Dermis blood vessel endothelial cell (primary cell): ENCODE measurements at regions not wholly inside any gene's neighbourhood (a gene's known extent, or its start where the extent isn't known, plus 50 kb on each side); places are given as distances from the start of the nearest gene placed in this dataset.
A peak's percentile ranks its signal among the peaks of the same experiment; 100 is the strongest.

ENCODE experiments used
- DNase-seq: peaks from one replicate; pipeline ENCODE4 v3.0.0; 2010

DNA sequence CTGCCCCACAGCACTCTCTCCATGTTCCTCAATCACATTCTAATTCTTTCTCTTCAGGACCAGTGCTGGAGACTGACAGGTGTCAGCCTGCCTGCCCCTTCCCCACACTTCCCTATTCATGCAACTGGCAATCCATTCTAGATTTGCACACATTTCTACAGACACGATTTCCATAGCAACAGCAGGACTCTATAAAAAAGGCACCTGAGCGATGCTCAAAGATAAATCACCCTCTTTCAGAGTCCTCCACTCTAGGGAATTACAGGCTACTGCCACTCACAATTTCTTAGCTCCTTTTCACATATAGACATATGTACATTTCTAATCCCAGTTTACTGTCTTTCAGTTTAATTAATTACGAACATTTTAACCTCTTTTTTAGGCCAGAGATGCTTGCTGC, 118.1 kb upstream of the ANKRD1 start:
- DNase-seq, result no peak

GRCh38 chr10:91040343-91040742, 119.5 kb upstream of the ANKRD1 start:
- no peak for DNase-seq

GRCh38 chr10:91042069-91042468, 121.2 kb upstream of the ANKRD1 start:
- DNase-seq, result no peak

DNA sequence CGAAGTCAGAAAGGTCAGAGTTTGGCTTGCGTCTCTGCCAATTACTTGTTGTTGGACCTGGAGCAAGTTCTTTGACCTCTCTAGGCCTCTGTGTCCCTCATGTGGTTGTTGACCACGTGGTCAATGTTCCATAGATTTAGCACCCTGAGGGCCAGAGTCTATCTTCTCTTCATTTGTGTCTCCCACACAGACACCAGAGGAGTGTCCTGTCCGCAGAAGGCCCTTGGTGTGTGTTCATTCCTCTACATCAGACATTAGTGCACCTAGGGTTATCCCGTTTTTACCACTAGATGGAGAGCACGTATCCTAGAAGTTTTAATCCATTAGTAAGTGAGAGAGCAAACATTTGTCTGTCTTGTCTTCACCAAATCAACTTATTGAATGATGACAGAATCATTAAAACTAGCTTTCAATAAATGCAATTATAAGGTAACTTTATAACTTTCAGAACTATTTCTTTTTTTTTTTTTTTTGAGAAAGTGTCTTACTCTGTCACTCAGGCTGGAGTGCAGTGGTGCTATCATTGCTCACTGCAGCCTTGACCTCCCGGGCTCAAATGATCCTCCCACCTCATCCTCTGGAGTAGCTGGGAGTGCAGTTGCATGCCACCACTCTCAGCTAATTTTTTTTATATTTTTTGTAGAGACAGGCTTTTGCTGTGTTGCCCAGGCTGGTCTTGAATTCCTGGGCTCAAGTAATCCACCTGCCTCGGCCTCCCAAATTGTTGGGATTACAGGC, 122.5 kb upstream of the ANKRD1 start:
- DNase-seq, result peak; percentile 62

DNA sequence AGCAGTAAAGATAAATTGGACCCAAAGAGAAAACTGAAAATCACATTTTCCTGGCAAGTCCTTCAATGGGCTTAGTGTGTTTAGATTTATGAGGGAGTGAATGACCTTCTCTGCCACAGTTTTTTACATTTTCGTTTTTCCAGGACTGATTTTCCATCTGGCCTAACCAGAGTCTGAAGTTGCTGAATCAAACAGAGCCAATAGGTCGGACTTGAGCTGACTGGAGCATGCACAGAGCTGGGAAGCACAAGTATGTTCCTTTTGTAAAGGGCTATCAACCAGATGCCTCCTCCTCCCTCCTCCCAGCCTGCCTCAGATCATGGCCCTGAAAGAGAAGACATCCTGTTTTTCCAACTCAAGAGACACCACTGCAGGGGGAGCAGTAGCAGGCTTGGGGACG, 126.0 kb upstream of the ANKRD1 start:
- DNase-seq, result no peak

GRCh38 chr10:91048380-91048779, 127.5 kb upstream of the ANKRD1 start:
- no peak for DNase-seq

- no peak for DNase-seq
Measured at GRCh38 chr10:91049296-91049987, 128.6 kb upstream of the ANKRD1 start.

GRCh38 chr10:91049988-91050360, 129.1 kb upstream of the ANKRD1 start:
- DNase-seq, result no peak

DNA sequence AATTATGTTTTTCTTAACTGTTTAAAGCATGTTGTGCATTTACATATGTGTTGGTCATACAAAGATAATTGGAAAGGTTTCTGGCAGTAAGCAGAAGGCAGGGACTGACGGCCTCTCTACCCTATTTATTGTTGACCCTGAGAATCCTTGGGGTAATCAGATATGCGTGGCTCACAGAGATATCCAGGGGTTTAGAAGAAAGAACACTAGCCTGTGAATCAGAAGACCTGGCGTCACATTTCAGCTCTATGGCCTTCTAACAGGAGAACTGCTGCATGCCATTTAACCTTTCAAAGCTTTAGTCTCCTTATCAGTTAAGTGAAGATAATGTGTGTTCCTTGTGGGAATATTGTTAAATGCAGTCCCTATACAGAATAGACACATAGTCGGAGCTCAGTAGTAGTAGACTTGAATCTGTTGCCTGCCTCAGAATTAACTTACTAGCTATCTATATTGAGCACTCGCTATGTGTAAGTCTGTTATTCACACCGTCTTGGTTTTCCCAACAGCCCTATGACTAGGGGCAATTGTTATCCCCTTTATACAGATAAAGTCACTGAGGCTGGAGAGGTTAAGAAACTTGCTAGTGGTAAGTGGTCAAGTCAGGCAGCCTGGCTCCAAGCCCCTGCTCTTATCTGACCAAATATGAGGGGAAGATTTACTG, 129.6 kb upstream of the ANKRD1 start:
- DNase-seq, result no peak

GRCh38 chr10:91051829-91052228, 130.9 kb upstream of the ANKRD1 start:
- no peak for DNase-seq

- peak; percentile 74 for DNase-seq
Measured at GRCh38 chr10:91054325-91054724, 133.4 kb upstream of the ANKRD1 start.

DNA sequence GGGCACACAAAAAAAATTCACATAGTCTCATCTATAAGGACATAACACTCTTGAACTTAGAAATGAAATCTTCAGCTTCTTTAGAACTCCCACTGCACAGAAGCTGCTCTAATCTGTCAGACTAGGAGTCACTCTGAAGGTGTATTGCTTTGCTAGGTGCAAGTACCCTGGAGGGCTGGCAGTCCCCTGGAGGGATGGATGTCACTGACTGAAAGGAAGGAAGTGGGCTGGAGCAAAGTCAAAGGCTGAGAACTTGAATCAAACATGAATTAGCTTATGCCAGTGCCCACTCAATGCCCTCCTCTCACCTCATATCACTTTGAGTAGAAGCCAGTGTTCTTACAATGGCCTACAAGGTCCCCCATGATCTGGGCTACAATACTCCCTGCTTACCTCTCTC, 140.3 kb upstream of the ANKRD1 start:
- DNase-seq, result no peak

GRCh38 chr10:91061608-91062007, 140.7 kb upstream of the ANKRD1 start:
- no peak for DNase-seq

DNA sequence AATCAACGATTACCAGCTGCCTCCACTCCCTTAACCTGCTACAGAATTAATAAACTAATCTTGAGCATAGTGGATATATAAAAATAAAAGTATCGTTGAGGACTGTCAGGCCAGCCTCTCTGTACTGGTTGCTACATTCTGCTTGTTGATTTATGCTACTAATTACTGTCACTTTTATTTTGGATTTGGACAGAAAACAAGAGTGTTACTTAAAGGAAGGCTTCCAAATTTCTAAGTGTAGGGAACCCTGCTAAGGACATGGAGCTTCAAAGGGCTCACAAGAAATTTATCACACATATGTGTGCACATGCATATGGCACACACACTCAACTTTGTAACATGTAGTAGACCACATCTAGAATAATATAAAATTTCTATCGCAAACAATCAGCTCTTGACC, 141.2 kb upstream of the ANKRD1 start:
- DNase-seq, result no peak

GRCh38 chr10:91071786-91072185, 148.7 kb upstream of the PCGF5 start:
- DNase-seq, result no peak

DNA sequence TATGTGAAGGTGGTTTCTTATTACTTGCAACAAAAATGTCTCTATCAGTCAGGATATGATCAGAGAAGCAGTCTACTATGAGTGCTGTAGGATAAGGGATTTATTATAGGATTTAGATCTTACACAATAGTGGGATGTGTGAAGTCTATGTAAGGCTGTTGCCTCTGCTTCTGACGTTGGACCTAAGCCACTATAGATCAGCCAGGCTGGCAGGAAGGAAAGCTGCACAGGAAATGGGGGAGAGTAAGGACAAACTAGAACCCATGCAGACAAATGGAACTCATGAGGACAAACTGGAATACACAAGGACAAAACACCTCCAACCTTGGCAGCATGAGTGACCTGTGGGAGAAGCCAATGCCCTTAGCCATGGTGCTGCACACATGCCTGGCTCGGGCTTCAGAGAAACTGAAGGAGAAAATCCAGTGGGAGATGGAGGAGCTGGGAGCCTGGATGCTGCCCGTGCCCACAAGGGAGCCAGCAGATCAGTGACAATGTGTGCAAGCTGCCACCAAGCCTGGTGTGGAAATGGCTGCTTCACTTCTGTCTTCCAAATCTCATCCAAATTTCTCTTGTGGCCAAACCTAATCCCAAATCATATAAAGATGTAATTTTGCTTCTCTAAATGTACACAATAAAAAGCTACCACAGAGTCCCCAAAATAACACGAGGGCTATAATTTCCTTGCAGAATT, 147.0 kb upstream of the PCGF5 start:
- DNase-seq, result no peak

DNA sequence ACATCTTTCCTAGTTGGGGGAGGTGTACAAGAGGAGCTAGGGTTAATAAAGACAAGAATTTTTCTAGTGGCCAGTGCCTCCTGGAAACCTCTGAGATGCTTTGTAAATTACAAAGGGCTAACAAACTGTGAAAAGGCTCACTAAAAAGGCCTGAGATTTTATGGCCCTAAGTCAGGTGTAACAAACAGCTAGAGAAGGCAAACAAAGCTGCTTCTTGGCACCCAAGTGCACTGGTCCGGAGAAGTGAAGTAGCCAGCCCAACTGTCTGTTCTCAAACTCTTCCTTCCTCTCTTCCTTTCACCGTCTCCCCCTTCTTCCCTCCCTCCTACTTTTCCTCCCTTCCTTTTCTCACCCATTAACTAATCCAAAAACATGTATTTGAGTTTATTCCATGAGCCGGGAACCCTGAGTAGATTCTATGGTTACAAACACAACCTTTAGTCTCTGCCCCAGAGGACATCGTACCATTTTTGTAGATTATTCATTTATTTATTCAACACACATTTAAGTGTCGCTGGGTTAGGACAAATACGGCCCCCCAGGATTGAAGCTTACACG, 143.4 kb upstream of the PCGF5 start:
- no peak for DNase-seq

GRCh38 chr10:91077549-91078071, 142.9 kb upstream of the PCGF5 start:
- DNase-seq, result peak; percentile 65

GRCh38 chr10:91080776-91081175, 139.7 kb upstream of the PCGF5 start:
- no peak for DNase-seq

GRCh38 chr10:91082447-91082846, 138.0 kb upstream of the PCGF5 start:
- no peak for DNase-seq

DNA sequence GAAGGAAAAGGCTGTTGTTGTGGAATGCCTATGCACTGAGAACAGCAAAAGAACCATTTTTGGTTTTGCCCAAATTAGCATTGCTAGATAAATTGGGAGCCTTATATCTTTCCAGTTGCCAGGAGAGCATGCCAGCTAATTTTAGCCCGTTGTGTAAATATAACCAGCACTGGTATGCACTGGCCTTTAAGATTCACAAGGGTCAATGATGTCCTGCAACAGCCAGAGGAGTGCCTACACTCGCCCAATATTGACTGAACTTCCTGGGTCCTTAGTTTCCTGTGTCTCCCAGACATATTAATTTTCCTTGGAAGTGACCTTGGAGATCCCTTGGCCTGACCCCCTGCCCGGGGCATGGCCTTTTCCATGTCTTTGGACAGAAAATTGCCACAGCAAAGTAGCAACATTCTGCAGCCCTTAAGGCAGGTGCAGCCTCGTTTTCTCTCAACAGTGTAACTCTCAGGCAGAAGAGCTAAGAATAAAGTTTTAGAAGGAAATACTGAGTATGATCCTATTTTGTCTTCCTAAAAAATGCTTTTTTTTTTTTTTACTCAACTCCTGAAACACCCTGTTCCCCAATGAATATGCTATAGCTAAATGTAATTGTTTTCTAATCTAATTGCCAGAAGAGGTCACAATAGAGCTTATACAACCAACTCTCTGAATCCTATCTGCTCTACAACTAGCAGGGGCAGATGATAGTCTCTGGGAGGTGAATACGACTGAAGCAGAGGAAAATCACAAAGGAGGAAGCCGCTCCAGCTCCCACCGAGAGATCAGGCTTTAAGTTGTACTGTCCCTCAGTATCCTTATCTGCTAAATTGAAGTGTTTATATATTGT, 131.9 kb upstream of the PCGF5 start:
- peak; percentile 19 for DNase-seq
